ENCODE measurements at regions not wholly inside any gene's neighbourhood (a gene's known extent, or its start where the extent isn't known, plus 50 kb on each side); places are given as distances from the start of the nearest gene placed in this dataset.

- TF ChIP-seq, protein P1, sequence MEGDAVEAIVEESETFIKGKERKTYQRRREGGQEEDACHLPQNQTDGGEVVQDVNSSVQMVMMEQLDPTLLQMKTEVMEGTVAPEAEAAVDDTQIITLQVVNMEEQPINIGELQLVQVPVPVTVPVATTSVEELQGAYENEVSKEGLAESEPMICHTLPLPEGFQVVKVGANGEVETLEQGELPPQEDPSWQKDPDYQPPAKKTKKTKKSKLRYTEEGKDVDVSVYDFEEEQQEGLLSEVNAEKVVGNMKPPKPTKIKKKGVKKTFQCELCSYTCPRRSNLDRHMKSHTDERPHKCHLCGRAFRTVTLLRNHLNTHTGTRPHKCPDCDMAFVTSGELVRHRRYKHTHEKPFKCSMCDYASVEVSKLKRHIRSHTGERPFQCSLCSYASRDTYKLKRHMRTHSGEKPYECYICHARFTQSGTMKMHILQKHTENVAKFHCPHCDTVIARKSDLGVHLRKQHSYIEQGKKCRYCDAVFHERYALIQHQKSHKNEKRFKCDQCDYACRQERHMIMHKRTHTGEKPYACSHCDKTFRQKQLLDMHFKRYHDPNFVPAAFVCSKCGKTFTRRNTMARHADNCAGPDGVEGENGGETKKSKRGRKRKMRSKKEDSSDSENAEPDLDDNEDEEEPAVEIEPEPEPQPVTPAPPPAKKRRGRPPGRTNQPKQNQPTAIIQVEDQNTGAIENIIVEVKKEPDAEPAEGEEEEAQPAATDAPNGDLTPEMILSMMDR (IDR thresholded peaks at IDR 0.05) = no peak
- TF ChIP-seq POLR2A (IDR thresholded peaks at IDR 0.05) = no peak
These were observed 506.7 kb downstream of the POM121L12 start for GRCh38 chr7:53542157-53542556.
